Spinal cord (tissue), 9 donors: ENCODE measurements at regions not wholly inside any gene's neighbourhood (a gene's known extent, or its start where the extent isn't known, plus 50 kb on each side); places are given as distances from the start of the nearest gene placed in this dataset.
"Not testable (repeated sequence)": the region's sequence is repeated elsewhere in the genome, so short reads cannot be mapped to it uniquely, and the experiment has no call there.

Source experiments
- DNase-seq, 6 donors: peaks; one replicate each; pipeline versions ENCODE4 v3.0.0 to v3.0.0-alpha.2; 2013 to 2015; ENCODE audit warnings: low spot score in 6 of 6, low read depth in 4 of 6
- H3K27ac ChIP-seq: one replicate; pipeline ENCODE4 v1.5.1; 2013; ENCODE audit warnings: low read depth, low read length, control low read depth
- H3K27me3 ChIP-seq: one replicate; pipeline ENCODE4 v1.6.1; 2013; ENCODE audit warnings: low read length; ENCODE audit not compliant: control insufficient read depth, insufficient read depth
- H3K36me3 ChIP-seq: one replicate; pipeline ENCODE4 v1.6.1; 2013; ENCODE audit warnings: low read length; ENCODE audit not compliant: control insufficient read depth, insufficient read depth
- H3K4me1 ChIP-seq: one replicate; pipeline ENCODE4 v1.6.1; 2013; ENCODE audit warnings: low read length; ENCODE audit not compliant: control insufficient read depth, insufficient read depth
- H3K4me3 ChIP-seq: one replicate; pipeline ENCODE4 v1.5.1; 2013; ENCODE audit warnings: low read depth, low read length, control low read depth
- H3K9me3 ChIP-seq: one replicate; pipeline ENCODE4 v1.6.1; 2013; ENCODE audit warnings: low read length; ENCODE audit not compliant: control insufficient read depth, insufficient read depth
- WGBS: methylation state at CpG from one replicate; pipeline ENCODE4 v1.1.5; 2013; ENCODE audit warnings: missing lambda C conversion rate; ENCODE audit not compliant: insufficient coverage; 5-methylcytosine and 5-hydroxymethylcytosine counted together
- donor health status: healthy.

DNA sequence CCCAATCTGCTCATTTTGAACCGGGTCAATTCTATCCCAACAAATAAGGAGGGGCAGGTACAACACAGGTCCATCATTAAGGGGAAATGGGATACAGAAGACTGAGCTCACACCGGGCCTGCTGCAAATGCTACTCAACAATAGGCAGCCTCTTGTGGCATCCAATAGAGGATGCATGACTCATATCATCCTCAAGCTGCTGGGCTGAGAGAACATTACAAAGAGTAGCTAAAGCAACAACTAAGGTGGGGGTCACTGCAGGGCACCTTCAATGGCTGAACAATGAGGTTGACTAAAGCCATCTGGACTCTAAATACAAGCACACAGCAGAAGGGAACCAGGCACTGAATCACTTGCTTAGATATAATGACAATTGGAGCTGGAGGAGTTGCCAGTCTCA, 130.1 kb upstream of the SYN3 start:
- Histone ChIP-seq H3K36me3 (no peaks in the 10 kb centered on the region), H3K9me3 (no peaks in the 10 kb centered on the region), H3K4me1 (no peaks in the 10 kb centered on the region), H3K27ac (no peak overlapping the region), H3K27me3 (no peaks in the 10 kb centered on the region), H3K4me3 (no peak overlapping the region)
- WGBS: 92% methylated on average over 2 of the region's 2 CpGs
- DNase-seq: no peak

GRCh38 chr22:33186816-33187215, 128.6 kb upstream of the SYN3 start:
- no peaks in the 10 kb centered on the region for H3K27me3 ChIP-seq
- H3K36me3 ChIP-seq: no peaks in the 10 kb centered on the region
- H3K9me3 ChIP-seq: no peaks in the 10 kb centered on the region
- no CpG with 5 or more reads among the region's 2 CpGs for WGBS
- no peak overlapping the region for H3K4me3 ChIP-seq
- DNase-seq: peak in 1 of 6 donors; percentile 6
- H3K4me1 ChIP-seq: no peaks in the 10 kb centered on the region
- H3K27ac ChIP-seq: no peak overlapping the region

DNA sequence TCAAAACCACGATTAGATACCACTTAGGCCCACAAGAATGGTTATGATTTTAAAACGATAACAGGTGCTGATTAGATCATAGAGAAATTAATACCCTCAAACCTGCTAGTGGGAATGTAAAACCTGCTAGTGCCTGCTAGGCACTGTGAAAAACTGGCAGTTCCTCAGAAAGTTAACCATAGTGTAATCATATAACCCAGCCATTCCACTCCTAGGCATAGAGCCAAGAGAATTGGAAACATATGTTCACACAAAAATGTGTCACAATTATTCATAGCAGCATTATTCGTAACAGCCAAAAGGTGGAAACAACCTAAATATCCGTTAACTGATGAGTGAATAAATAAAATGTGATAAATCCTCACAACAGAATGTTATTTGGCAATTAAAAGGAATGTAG, 122.2 kb upstream of the SYN3 start:
- peak in 2 of 6 donors; percentile 55 to 78 for DNase-seq
- WGBS: 80% methylated on average over 1 of the region's 4 CpGs

GRCh38 chr22:33167998-33168790, 110.0 kb upstream of the SYN3 start:
- Histone ChIP-seq H3K9me3 (no peaks in the 10 kb centered on the region), H3K27ac (no peak overlapping the region), H3K4me3 (no peak overlapping the region), H3K4me1 (no peaks in the 10 kb centered on the region), H3K36me3 (no peaks in the 10 kb centered on the region), H3K27me3 (no peaks in the 10 kb centered on the region)
- DNase-seq: no peak
- WGBS: no CpG with 5 or more reads among the region's 4 CpGs

More for the DNA sequence above, 122.2 kb upstream of the SYN3 start:
- Histone ChIP-seq H3K4me1 (no peaks in the 10 kb centered on the region), H3K27me3 (no peaks in the 10 kb centered on the region), H3K9me3 (no peaks in the 10 kb centered on the region), H3K36me3 (no peaks in the 10 kb centered on the region), H3K4me3 (no peak overlapping the region), H3K27ac (no peak overlapping the region)

DNA sequence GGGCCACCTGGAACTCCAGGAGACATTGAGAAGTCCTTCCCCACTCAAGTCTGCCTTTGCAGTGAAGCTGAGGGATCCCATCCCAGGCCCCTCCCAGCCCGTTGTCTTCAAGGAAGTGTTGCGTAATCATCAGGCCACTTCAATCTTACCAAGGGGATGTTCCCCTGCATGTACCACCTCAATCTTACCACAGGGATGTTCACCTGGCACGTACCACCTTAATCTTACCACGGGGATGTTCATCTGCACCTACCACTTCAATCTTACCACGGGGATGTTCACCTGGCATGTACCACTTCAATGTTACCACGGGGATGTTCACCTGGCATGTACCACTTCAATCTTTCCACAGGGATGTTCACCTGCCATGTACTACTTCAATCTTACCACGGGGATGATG, 108.0 kb upstream of the SYN3 start:
- DNase-seq: no peak
- H3K4me1 ChIP-seq: no peaks in the 10 kb centered on the region
- H3K4me3 ChIP-seq: no peak overlapping the region
- H3K9me3 ChIP-seq: no peaks in the 10 kb centered on the region
- H3K27ac ChIP-seq: no peak overlapping the region
- 79% methylated on average over 7 of the region's 7 CpGs for WGBS
- H3K27me3 ChIP-seq: no peaks in the 10 kb centered on the region
- H3K36me3 ChIP-seq: no peaks in the 10 kb centered on the region

- H3K36me3 ChIP-seq: no peaks in the 10 kb centered on the region
- 62% methylated on average over 2 of the region's 4 CpGs for WGBS
Measured at GRCh38 chr22:33163815-33164214, 105.6 kb upstream of the SYN3 start.

DNA sequence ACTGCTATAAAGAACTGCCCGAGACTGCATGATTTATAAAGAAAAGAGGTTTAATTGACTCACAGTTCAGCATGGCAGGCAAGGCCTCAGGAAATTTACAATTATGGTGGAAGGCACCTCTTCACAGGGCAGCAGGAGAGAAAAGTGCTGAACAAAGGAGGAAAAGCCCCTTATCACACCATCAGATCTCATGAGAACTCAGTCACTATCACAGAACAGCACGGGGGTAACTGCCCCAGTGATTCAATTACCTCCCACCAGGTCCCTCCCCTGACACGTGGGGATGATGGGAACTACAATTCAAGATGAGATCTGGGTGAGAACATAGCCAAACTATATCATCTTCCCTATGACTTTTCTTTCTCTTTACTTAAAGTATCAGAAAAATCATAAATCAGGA, 104.0 kb upstream of the SYN3 start:
- no CpG with 5 or more reads among the region's 3 CpGs for WGBS
- H3K27me3 ChIP-seq: no peaks in the 10 kb centered on the region
- no peaks in the 10 kb centered on the region for H3K4me1 ChIP-seq
- H3K4me3 ChIP-seq: no peak overlapping the region
- no peaks in the 10 kb centered on the region for H3K9me3 ChIP-seq
- H3K36me3 ChIP-seq: no peaks in the 10 kb centered on the region
- DNase-seq: no peak
- no peak overlapping the region for H3K27ac ChIP-seq

More at GRCh38 chr22:33163815-33164214, 105.6 kb upstream of the SYN3 start:
- Histone ChIP-seq H3K27ac (no peak overlapping the region), H3K9me3 (no peaks in the 10 kb centered on the region), H3K4me3 (no peak overlapping the region), H3K27me3 (no peaks in the 10 kb centered on the region), H3K4me1 (no peaks in the 10 kb centered on the region)
- no peak for DNase-seq

GRCh38 chr22:33160525-33160924, 102.3 kb upstream of the SYN3 start:
- Histone ChIP-seq H3K9me3 (no peaks in the 10 kb centered on the region), H3K36me3 (no peaks in the 10 kb centered on the region), H3K4me3 (no peak overlapping the region), H3K27ac (no peak overlapping the region), H3K4me1 (no peaks in the 10 kb centered on the region), H3K27me3 (no peaks in the 10 kb centered on the region)
- peak in 1 of 6 donors; percentile 6 for DNase-seq
- no CpG with 5 or more reads among the region's 1 CpG for WGBS

DNA sequence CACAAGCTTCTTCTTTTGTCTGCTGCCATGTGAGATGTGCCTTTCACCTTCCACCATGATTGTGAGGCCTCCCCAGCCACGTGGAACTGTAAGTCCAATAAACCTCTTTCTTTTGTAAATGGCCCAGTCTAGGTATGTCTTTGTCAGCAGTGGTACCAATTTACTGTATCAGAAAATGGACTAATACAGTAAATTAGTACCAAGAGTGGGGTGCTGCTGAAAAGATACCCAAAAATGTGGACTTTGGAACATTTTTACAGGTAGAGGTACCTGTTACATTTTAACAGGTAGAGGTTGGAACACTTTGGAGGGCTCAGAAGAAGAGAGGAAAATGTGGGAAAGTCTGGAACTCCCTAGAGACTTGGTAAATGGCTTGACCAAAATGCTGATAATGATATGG, 96.8 kb upstream of the SYN3 start:
- no CpG with 5 or more reads among the region's 1 CpG for WGBS
- not testable (repeated sequence) for H3K9me3 ChIP-seq, H3K36me3 ChIP-seq, DNase-seq, H3K27me3 ChIP-seq, H3K27ac ChIP-seq, H3K4me3 ChIP-seq, H3K4me1 ChIP-seq

GRCh38 chr22:33149611-33150010, 91.4 kb upstream of the SYN3 start:
- no peaks in the 10 kb centered on the region for H3K27me3 ChIP-seq
- peak in 1 of 6 donors; percentile 55 for DNase-seq
- no peaks in the 10 kb centered on the region for H3K36me3 ChIP-seq
- WGBS: 100% methylated on average over 1 of the region's 2 CpGs
- no peaks in the 10 kb centered on the region for H3K9me3 ChIP-seq
- H3K27ac ChIP-seq: no peak overlapping the region
- H3K4me3 ChIP-seq: no peak overlapping the region
- no peaks in the 10 kb centered on the region for H3K4me1 ChIP-seq
